SKM-1 (cell line): ENCODE measurements at regions not wholly inside any gene's neighbourhood (a gene's known extent, or its start where the extent isn't known, plus 50 kb on each side); places are given as distances from the start of the nearest gene placed in this dataset.
A peak's percentile ranks its signal among the peaks of the same experiment; 100 is the strongest.

Experiments used
- DNase-seq: peaks from one replicate; lab custom pipeline; 2025; ENCODE audit not compliant: unreplicated experiment; lab: John Stamatoyannopoulos, UW

DNA sequence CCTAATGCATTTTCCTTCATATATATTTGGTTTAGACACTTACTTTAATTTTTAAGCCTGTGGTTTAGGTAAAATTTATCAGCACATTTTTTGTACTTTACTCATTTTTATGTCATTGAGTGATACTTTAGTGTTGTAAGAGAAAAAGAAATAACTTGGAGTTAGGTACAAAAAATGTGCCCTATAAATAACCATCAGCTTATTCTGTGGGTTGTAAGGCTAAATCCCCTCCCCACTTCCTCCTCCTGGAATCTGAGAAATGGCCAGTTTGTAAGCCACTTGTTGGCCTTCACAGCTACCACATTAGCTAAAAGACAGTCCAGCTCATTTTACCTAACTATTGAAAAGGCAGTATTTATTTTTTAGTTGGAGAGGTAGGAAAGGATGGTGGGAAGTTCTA lies 576.3 kb downstream of the PKHD1 start:
- no peak for DNase-seq

GRCh38 chr6:51513891-51514747 lies 573.3 kb downstream of the PKHD1 start:
- DNase-seq = no peak

- DNase-seq = no peak
These were observed 572.5 kb downstream of the PKHD1 start for GRCh38 chr6:51514748-51515402.

GRCh38 chr6:51526049-51526448 lies 561.4 kb downstream of the PKHD1 start:
- DNase-seq = no peak

DNA sequence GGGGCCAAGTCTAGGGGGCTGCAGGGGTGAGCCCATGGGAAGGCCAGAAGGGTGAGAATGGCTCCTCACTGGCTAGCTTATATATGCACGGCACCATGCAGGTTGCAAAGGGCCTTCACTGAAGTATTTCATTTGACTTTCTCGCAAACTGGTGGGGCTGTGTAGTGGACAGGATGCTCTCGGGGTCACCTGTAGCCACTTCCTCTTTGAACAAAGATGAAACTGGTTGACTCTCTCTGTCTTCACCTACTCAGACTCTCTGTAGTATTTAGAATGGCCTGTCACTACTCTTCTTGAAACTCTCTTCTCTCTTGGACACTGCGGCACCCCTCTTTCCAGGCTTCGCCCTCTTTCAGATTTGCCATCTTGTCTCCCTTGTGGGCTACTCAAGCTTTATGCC lies 560.5 kb downstream of the PKHD1 start:
- DNase-seq = no peak

DNA sequence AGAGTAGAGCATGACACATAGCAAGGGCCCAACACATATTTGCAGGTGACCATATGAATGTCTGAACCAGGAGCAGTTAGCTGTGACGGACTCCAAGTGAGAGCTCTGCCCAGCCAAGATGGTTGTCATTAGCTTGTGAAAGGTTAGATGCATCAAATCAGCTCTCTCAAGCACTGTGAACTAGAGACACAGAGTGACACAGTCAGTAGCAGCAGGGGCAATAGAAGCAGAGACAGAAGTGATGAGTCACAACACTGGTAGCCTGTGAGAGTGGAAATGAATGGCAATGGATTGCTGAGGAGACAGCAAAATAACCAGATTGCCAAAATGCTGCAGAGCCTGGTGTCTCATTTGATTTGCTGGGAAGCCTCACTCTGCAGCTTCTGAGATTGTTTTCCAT lies 558.9 kb downstream of the PKHD1 start:
- no peak for DNase-seq

DNA sequence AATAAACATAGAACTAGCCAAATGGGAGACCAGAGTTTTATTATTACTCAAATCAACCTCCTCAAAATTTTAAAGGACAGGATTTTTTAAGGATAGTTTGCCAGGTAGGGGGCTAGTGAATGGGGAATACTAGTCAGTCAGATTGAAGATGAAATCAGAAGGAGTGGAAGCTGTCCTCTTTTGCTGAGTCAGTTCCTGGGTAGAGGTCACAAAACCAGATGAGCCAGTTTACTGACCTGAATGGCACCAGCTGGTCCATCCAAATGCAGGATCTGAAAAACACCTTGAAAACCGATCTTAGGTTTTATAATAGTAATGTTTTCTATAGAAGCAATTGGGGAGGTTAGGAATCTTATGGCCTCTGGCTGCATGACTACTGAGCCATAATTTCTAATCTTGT lies 558.2 kb downstream of the PKHD1 start:
- no peak for DNase-seq

GRCh38 chr6:51531623-51532022 lies 555.8 kb downstream of the PKHD1 start:
- DNase-seq = no peak

DNA sequence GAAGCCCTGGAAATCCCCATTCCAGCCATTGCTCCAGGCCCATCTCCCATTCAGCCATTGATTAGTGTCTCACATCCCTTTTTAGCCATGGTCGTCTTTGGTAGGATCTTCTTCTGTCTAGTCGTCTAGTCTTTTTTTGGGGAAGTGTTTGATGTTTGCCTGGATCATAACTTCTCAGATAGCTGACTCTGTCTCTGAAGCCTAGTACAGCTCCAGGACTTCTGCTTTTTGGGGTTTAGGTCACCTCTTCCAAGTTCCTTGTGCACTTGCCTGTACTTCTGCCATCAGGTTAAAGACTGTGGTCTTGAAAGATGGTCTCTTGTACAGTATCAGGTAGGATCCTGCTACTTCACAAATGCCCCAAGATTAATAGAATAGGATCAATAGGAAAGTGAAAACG lies 553.5 kb downstream of the PKHD1 start:
- peak; percentile 43 for DNase-seq

GRCh38 chr6:51535327-51535726 lies 552.1 kb downstream of the PKHD1 start:
- no peak for DNase-seq

DNA sequence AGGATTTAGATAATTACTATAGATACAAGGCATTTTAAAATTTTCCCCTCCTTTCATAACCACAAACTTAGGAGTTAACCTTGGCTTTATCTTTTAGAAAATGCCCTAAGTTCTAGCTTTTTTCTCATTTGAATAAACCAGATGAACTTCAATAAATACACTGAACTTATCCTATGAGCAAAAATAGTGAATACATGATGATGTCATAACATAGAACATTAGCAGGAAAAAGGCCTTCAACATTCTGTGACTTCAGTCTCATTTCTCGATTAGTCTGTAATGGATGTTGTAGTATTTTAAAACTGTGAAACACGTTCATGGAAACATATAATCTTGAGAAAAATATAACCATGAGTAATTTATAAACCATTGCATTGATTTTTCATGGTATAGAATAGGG lies 550.7 kb downstream of the PKHD1 start:
- no peak for DNase-seq

- DNase-seq = no peak
These were observed 545.6 kb downstream of the PKHD1 start for GRCh38 chr6:51541847-51542246.

GRCh38 chr6:51542475-51542874 lies 544.9 kb downstream of the PKHD1 start:
- no peak for DNase-seq

DNA sequence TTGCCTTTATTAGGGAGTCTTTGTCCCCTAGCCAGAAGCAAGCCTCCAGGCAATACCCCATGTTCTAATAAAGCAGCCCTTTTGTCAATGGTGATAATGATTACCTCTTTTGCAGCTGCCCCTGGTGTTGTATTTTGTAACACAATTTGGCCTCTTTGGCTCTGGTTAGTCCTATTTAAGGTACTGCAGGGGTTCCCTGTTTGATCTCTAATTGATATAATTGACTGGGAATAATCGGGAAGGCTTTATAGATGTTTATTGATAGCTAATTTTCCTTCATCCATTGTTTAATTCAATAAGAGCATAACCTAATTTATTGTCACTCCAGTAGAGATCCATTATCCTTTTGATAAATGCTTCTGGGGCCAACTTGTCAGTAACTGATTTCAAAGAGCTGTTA lies 537.2 kb downstream of the PKHD1 start:
- DNase-seq = no peak

- DNase-seq = no peak
These were observed 535.0 kb downstream of the PKHD1 start for GRCh38 chr6:51552435-51552834.

DNA sequence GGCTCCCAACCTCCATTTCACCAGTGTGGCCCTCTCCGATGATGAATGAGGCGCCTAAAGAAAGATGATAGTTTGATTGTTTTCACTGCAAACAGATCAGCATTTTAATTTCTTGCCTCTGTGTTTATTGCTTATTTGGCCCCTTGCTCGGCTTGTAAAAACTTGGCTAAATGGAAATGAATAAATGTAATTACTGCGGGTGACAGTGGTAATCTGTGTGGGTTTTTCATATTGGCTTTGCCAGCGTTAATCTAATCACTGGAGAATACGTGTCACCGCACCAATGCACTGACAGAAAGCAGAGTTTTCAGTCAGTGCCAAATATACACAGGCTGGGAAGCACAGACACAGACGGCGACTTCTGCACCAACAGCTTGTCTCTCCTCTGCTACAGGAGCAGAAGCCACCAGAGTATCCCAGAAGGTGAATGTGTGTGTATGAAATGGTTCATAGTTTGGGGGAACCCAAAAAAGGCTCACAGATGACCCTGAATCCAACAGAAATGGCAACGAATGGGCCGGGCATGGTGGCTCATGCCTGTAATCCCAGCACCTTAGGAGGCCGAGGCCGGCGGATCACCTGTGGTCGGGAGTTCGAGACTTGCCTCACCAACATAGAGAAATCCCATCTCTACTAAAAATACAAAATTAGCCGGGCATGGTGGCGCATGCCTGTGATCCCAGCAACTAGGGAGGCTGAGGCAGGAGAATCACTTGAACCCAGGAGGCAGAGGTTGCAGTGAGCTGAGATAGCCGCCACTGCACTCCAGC lies 534.0 kb downstream of the PKHD1 start:
- DNase-seq = no peak

DNA sequence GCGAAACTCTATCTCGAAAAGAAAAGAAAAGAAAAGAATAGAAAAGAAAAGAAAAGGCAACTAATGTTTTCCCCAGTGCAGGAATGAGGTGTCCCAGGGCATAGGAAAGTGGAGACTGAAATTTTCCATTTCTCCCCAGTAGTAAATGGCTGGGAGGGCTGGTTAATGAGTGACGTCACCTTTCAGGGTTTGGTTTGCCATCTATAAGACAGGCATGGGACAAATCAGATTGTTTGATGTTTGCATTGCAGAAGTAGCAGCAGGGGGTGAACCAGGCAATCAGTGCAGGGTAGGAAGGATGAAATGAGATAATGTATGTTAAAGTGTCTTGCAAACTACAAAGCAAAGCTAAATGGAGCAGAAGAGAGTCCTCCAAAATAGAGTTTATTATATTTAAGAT lies 533.4 kb downstream of the PKHD1 start:
- DNase-seq = no peak

DNA sequence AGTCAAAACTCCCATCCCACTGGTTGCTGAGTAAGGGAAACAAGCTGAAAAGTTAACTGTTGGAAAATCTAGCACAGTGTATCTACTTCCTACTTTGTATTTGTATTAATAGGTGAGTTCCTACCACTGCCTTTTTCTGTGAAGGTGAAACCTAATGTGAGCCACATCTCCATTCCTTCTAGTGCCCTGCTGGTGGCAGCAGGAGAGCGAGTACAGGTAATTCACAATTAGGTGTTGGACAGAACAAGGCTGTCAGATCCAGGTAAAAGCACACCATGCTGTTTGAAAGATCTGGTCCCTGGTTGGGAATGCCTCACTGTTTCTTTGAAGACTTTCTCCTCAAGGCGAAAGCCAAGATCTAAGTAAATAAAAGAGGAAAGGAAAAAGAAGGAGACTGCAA lies 528.4 kb downstream of the PKHD1 start:
- DNase-seq = no peak

DNA sequence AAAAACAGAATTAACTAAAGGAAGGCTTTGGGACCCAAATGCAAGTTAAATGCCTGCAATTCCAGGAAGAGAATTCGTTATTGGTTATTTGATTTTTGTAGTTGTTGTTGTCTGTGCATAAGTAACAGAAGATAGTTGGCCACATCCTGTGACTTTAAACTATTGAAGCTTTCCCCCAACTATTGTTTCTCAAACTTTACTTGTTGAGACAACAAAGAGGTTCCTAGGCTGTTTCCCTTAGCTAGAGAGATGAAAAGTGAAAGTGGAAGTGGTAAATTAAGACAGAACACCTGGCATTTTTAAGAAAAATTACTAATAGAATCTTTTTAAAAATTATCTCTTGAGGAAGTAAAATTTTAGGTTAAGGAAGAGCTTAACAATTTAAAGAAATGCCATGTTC lies 525.2 kb downstream of the PKHD1 start:
- no peak for DNase-seq
